HG02852 (cell line): ENCODE measurements at regions not wholly inside any gene's neighbourhood (a gene's known extent, or its start where the extent isn't known, plus 50 kb on each side); places are given as distances from the start of the nearest gene placed in this dataset.

ENCODE experiments used
- ATAC-seq: cut with Tn5 transposase; IDR thresholded peaks from one replicate; pipeline ENCODE4 v1.9.1; 2021; ENCODE audit warnings: mild to moderate bottlenecking, moderate library complexity; ENCODE audit not compliant: unreplicated experiment

- no peak for ATAC-seq
Observed at GRCh38 chr6:44062771-44063560, 64.3 kb downstream of the MRPL14 start.

GRCh38 chr6:44062105-44062770 lies 65.0 kb downstream of the MRPL14 start:
- ATAC-seq, result no peak

- ATAC-seq, result no peak
Observed at GRCh38 chr6:44061375-44062104, 65.7 kb downstream of the MRPL14 start.

GRCh38 chr6:44060612-44061374 lies 66.5 kb downstream of the MRPL14 start:
- ATAC-seq, result no peak

- no peak for ATAC-seq
Observed at GRCh38 chr6:44059359-44060346, 67.6 kb downstream of the MRPL14 start.

- ATAC-seq, result peak; percentile 74
Observed at GRCh38 chr6:44058617-44059358, 68.5 kb downstream of the MRPL14 start.

GRCh38 chr6:44057931-44058616 lies 69.2 kb downstream of the MRPL14 start:
- no peak for ATAC-seq

GRCh38 chr6:44057238-44057930 lies 69.9 kb downstream of the MRPL14 start:
- no peak for ATAC-seq

GRCh38 chr6:44056392-44057237 lies 70.6 kb downstream of the MRPL14 start:
- ATAC-seq, result no peak

GRCh38 chr6:44054721-44055559 lies 72.3 kb downstream of the MRPL14 start:
- ATAC-seq, result no peak

GRCh38 chr6:44053760-44054556 lies 73.3 kb downstream of the MRPL14 start:
- no peak for ATAC-seq

GRCh38 chr6:44053106-44053756 lies 74.0 kb downstream of the MRPL14 start:
- no peak for ATAC-seq

GRCh38 chr6:44052419-44053023 lies 74.7 kb downstream of the MRPL14 start:
- no peak for ATAC-seq

- no peak for ATAC-seq
Observed at GRCh38 chr6:44051515-44051914, 75.7 kb downstream of the MRPL14 start.
